Stomach (tissue), 4 donors: ENCODE measurements at regions not wholly inside any gene's neighbourhood (a gene's known extent, or its start where the extent isn't known, plus 50 kb on each side); places are given as distances from the start of the nearest gene placed in this dataset.

ENCODE experiments used
- CTCF ChIP-seq, 7 experiments: fragments of 450-650 bp in 4 of 7; fragments of 200-600 bp in 3 of 7; sonication (generic) in 3 of 7; IDR thresholded peaks; one replicate each; pipeline ENCODE4 v1.5.1; 2016 to 2019; ENCODE audit warnings: antibody characterized with exemption in 7 of 7, control low read depth in 2 of 7, mild to moderate bottlenecking in 1 of 7
- POLR2A ChIP-seq, 4 donors: fragments of 450-650 bp; IDR thresholded peaks; one replicate each; pipeline ENCODE4 v1.6.1; 2016; ENCODE audit warnings: antibody characterized with exemption in 4 of 4, control low read depth in 2 of 4, mild to moderate bottlenecking in 1 of 4, moderate library complexity in 1 of 4
- POLR2AphosphoS5 ChIP-seq, 3 donors: sonication (generic); formaldehyde crosslinking; IDR thresholded peaks; one replicate each; pipeline ENCODE4 v1.6.1; 2016; ENCODE audit warnings: antibody characterized with exemption in 3 of 3

GRCh38 chr20:24331939-24332338 is 137.5 kb upstream of the SYNDIG1 start:
- no peak for TF ChIP-seq CTCF (IDR thresholded peaks at IDR 0.05)
- TF ChIP-seq POLR2A (IDR thresholded peaks at IDR 0.05), result no peak
- TF ChIP-seq POLR2AphosphoS5 (IDR thresholded peaks at IDR 0.05), result no peak
